Inflammatory macrophage treated with lipopolysaccharide for 4 hours (primary cell): ENCODE measurements at regions not wholly inside any gene's neighbourhood (a gene's known extent, or its start where the extent isn't known, plus 50 kb on each side); places are given as distances from the start of the nearest gene placed in this dataset.

ENCODE experiments used
- DNase-seq: peaks from one replicate; pipeline ENCODE4 v3.0.0-alpha.2; 2020

DNA sequence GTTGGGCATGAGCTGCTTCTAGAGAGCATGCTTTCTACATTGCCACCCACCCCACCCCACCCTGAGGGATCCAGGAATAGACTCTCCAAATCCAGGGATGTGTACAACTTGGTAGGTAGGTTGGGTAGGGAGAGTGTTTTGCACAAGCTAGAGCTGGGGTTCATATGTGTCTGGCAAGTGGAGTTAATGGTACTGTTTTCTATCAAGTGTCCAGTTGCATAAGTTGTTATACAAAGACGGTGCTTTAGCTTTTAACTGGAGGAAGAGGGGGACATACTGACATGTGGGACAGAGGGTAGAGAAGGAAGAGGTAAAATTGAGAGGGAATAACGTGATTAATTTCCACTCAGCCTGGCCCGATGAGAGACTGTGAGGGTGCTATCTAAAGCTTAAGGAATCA lies 51.0 kb upstream of the TNC start:
- DNase-seq: no peak

DNA sequence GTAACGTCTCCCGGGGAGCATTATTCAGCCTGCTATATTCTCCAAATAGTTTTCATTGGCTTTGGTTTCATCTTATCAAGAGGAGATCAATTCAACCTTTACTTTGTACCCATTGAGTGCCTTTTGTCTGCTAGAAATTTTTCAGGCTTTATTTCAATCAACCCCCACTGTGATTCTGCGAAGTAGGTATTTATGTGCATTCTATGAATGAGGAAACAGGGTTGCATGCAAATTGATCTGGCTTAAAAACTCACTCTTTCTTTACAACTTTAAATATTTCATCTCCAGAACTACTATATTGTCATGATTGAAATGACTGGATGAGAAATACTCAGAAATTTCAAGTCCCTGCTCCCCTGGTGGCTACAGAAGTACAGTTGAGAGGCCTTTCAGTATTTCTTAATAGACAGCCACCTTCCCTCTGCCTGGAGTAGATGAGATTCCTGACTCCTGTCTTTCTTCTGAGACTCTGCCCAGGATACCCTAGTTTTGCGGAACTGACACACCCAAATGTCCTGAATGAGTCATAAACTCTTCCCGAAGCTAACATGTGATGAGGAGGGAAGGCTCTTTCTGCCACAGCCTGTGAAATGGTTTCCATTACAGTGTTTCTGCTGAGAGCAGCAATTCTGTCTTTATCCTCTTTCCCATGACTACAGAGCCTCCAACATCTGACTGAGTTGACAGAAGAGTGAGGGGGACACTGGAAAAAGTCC lies 52.6 kb upstream of the TNC start:
- DNase-seq: no peak

DNA sequence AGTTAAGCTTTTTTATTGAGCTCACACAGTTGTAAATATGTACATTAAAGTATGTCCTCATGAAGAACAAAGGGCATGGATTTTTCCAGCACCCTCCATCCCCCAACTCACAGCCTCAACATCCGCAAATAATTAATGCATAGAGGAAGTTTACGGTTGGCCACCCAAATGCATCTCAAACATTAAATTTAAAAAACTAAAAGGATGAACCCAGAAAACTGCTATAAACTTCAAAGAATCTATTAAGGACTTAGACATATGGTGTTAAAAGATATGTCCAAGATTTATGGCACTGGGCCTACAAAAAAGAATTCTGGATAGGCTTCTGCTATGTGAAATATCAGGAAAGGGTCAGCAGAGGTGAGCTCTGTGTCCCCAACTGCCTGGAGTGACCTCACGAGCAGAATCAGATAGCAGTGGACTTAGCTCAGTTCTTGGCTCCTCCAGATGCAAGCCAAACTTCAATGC lies 54.0 kb upstream of the TNC start:
- DNase-seq: no peak

DNA sequence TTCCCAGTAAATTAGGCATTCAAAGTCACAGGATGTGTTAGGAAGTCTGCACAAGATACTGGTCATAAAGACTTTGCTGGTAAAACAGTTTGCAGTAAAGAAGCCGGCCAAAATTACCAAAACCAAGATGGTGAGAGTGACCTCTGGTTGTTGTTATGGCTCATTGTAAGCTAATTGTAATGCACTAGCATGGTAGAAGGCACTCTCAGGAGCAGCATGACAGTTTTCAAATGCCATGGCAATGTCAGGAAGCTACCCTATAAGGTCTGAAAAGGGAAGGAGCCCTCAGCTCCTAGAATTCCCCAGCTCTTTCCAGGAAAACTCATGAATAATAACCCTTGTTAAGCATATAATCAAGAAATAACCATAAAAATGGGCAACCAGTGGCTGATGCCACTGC lies 64.3 kb upstream of the TNC start:
- no peak for DNase-seq

DNA sequence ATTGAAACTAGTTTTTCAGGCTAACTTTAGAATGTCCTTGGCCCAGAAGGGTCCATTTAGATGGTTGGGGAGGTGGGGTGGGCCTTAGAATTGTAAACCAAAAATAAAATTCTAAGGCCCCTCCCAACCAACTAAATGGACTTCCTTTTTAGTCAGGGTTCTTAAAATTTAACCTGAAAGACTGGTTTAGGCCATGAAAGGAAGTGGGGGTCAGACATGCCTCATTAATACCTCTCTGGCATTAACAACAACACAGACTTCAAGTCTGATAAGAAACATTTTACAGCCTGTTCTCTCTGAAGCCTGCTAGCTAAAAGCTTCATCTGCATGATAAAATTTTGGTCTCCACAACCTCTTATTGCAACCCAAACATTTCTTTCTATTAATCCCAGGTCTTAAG lies 65.5 kb upstream of the TNC start:
- no peak for DNase-seq

DNA sequence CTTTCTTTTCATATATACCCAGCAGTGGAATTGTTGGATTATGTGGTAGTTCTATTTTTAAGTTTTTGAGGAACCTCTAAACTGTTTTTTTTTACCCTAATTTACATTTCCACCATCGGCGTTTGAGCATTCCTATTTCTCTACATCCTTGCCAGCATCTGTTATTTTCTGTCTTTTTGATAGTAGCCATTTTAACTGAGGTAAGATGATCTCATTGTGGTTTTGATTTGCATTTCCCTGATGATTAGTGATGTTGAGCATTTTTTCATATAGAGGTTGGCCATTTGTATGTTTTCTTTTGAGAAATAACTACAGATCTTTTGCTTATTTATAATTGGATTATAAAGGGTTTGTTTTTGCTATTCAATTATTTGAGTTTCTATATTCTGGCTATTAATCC lies 71.7 kb upstream of the TNC start:
- no peak for DNase-seq

DNA sequence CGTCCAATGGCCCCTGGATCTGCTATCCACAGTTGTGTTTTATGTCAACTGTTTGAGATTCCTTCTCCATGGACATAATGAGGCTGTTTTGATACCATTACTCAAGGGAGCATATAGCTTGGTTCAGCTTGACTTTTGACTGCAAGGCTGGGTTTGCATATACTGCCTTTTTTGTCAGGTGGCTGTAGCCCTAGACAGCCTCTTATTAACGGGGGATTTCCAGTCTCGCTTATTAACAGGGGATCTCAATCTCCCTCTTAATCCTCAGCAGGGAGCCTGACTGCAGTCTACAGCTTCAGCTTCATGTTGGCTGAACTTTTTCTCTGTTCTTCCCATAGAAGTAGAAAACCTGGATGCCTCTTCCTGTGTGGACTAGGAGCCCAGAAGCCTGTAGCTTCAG lies 73.7 kb upstream of the TNC start:
- no peak for DNase-seq

DNA sequence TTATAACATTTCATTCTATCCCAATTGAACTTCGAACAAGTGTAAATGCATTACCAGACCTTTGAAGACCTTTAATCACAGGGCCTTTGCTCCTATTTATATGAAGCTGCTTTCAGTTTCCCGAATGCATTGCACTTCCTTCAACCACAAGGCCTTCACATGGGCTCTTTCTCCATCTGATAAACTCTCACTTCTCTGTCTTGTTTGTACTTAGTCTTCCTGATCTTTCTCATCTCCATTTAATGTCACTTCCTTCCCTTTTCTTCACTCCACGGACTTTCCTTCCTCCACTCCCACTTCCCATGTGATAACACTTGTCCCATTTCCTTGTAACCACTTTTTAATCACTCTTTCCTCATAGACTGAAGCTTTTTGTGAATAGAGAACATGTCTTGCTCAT lies 74.3 kb upstream of the TNC start:
- peak; percentile 87 for DNase-seq

DNA sequence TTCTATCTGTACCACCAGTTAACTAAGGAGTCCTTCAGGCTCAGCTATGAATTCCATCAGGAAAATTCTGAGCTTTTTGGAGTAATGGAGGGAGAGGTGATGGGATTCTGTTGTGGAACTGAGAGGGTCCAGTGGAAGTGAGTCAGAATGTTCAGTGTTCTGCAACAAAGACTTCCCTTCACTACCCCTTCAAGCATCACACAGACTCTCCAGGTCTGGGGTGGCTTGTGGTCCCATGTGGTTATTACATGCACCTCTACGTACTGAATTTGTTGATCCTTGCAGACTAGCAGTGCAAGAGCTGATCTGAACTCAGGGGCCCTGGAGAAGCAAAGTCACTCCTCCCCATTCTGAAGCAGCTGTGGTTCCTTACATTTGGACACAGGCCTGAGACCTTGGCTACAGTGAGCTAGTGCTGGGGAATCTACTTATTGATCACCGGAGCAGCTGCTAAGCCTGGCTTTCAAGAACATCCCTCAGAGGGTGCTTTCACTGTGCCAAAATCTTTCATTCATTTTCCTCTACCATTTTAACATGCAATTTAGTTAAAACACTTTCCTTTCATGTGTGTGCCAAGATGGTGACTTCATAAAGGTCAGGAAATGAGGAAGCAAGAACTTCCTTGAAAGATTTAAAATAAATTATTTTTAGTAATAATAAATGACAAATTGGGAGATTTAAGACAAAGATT lies 75.0 kb upstream of the TNC start:
- peak; percentile 25 for DNase-seq

DNA sequence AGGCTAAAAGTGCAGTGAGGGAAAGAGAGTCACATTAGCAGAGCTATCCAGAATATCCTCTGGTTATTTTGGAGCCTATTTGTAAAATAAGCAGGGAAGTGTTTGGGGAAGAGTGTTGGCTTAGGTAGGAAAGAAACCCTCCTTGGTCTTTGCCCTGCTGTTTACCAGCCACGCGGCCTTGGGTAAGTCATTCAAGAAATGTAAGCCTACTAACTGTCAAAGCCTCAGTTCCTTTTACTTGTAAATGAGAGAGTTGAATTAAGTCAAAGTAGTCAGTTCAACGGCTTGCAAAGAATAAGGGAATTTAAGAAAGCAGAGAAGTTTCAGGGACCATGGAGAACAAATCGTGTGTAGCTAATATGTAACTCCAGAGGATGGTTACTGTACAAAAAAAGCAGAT lies 75.8 kb upstream of the TNC start:
- DNase-seq: no peak

DNA sequence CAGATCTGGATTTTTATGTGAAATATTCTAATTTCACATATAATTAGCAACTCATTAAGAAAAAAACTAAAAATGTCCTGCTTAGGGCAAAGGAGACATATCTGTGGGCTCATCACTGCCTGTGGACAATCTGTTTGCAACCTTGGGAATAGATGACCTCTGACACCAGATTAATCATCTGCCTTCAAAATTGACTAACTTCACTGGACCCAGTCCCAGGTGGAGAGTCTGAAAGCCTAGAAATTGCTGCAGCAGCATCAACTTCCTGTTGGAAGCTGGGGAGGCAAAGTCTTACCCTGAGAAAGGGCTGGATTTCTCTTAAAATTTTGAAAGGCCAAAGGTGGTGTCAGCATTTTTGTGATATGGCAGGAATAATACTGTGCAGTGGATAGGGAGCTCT lies 76.3 kb upstream of the TNC start:
- no peak for DNase-seq

DNA sequence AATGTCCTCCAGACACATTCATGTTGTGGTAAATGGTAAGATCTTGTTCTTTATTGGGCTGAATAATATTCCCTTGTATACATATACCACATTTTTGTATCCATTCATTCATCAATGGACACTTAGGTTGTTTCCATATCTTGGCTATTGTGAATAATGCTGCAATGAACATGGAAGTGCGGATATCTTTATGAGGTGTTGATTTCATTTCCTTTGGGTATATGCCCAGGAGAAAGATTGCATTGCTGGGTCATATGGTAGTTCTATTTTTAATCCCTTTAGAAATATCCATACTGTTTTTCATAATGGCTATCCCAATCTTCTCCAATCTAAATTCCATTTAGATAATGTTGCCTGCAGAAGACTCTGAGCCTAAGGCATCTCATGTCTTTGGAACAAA lies 78.0 kb upstream of the TNC start:
- DNase-seq: no peak

DNA sequence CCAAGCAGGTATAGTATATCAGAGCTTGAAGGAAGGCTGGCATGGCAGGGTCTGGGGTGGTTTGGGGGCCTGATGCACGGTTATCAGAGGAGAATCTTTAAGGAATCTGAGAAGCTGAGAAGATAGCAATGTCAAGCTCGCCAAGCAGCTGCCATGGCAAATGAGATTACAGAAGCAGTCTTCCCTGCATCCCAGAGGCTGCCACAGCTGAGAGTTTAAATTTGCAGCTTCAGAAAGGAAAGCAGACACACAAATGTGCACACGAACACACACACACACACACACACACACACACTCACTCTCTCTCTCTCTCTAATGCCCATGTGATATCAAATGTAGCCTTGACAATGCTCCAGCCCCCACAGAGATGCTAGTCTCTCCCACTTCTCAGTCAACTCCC lies 79.0 kb upstream of the TNC start:
- no peak for DNase-seq

DNA sequence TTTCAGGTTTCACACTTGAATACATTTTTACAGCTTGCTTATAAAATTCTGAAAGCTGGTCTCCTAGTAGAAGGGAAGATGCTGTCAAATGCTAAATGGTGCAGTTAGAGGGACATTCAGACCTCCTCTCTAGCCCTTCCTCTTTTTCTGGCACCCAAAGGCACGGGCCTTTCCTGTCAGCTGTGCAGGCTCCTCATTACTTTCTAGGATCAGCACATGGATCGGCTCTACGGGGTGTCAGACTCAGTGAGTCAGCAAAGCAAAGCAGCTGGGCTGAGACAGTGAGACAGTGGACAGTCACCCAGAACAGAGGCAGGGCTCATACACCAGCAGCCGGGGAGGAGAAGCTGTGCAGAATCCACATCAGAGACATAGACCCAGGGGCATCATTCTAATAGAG lies 80.0 kb upstream of the TNC start:
- DNase-seq: peak; percentile 22

DNA sequence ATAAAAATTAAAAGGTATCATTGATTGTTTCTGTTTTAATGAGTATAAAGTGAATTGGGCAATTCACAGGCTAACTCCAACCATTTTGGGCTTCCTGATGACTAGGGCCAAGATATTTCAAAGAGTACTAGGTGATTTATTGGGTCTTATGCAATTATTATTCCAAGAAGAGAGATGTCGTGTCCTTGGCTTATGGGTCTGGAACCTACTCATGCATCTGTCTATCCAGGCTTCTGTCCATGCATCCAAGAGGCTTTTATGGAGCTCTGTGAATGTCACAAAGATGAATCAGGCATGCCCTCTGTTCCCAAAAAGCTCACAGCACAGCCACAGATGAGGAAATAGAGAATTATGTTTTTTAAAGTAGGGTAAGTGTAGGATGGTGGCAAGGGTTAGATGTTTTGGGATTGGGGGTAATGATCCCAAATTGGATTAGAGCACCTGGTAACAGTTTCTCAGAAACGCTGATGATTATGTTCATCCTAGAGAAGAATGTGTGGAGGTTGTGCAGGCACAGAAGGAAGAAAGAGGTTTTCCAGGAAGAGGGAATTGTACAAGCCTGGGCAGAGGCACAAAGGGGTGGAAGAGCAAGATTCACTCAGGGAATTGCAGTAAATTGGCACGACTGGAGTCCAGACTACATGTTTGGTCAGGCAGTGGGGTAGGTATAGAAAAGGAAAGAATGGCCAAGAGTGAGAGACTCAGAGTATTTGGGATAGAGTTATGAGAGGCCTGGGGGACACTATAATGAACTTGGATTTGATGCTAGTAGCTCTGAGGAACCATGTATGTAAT lies 83.0 kb upstream of the TNC start:
- no peak for DNase-seq

DNA sequence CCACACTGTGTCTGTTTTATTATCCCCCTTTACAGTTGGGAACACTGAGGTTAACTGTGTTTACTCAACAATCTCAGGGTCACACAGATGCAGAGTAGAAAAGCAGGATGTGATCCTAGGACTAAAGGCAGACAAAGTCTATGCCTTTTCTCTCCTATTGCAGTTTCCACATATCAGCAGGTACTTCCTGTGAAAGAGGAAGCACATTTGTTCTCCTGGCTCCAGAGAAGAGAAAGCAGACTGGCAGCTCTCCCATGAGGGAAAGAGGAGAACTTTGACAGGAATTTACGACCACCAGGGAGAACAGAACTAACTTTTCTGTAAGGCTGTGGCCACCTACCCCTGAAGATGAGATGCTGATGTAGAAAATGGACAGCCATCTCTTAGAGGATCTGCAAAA lies 84.2 kb upstream of the TNC start:
- no peak for DNase-seq

DNA sequence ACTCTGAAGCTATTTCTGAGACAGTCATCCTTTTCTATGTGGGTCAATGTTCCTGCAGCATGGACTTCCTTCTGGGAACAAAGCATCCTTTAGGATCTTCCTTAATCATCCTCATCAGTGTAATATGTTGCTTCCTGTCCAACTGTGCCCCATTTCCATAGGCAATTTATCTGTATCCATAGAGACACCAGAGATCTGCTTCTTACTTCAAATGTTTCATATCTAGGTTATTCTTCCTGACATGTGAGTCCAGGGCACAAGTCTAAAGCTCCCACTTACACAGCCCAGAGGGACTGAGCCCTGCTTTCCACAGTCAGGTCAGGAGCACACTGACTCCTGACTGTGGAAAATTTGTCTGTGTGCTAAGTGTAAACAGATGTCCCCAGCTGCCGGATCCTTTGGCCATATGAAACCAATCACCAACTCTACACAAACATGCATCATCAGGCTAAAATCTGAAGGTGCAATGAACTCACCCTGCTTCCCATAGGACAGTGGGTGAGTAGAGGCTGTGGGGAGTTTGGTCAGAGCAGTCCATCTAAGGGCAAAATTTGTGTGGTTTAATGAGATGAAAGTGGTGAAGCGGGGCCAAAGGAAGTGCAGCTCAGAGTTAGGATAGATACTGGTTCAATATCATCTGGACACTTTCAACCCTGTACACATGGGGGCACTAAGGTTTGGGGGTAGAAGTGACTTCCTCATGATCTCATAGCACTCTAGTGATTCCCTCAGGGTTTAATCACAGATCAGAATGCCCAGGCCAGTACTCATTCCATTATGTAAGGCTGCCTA lies 85.2 kb upstream of the TNC start:
- no peak for DNase-seq

DNA sequence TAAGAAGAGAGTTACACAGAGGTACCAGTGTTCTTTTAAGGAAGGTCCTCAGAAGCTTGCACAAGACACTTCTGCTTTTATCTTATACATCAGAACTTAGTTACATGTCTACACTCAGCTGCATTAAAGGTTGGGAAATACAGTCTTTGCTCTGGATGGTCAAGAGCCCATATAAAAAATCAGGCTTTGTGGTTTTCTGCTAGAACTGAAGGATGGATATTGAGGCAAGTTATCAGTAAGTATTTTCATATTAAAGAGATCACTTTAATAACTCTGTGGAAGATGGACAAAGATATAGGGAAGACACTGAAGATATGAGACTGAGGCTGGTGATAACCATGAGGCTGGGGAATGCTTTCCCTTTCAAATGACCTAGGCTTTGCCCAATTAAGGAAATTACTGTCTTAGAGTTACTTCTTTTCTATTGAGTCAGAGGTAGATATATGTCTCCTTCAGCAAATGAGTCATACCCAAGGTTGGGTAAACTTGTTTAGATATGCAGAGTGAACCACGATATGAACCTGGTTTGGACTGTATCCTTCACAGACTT lies 87.0 kb upstream of the TNC start:
- peak; percentile 73 for DNase-seq

DNA sequence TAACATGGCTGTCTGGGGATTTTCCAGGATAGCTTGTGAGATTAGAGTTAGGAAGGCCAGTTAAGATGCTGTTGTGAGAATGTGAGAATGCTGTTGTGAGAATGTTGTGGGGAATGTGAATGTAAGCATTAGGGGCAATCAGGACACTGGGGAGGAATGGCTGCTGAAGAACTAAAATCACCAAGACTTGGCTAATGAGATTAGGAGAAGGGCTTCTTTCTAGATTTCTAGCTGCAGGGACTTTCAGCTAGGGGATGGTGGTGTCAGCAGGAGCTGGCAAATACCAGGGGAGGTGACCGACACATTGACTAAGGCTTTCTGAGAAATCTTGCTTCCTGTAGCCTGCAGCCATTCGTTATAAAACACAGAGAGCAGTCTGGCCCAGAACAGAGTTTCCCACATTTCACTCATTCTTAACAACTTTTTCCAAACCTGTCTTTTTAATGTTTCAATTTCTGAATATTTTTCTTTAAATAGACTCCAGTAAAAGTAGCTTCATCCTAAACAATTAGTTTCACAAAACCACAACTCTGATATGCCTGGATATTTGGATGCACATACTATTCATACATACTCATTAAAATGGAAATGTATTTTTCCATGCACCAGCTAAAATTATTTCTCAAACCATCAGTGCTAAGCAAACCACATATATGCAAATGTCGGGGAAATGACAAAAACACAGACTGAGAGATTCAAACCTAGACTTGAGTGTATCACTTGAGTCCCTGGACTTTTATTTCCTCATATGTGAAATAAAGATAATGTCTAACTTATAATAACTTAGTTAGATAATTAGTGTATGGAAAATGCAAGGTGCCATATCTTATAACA lies 89.3 kb upstream of the TNC start:
- no peak for DNase-seq

DNA sequence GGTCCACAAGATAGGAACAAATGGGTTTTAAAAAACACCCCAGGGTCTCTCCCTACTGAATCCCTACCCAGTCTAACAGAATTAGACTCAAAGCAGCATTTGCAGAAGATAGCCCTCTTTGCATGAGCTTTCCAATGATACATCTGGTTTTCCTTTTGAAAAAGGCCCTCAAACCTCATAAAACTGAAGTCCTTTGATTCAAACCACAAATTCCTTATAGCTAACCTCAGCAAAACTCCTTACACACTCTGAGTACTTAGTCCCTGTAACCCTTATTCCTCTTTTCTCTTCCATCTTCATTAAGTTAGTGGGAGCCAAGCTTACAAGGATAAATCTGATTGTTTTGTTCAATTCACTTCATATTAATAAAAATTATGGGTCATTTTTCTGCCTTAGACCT lies 90.5 kb upstream of the TNC start:
- no peak for DNase-seq

DNA sequence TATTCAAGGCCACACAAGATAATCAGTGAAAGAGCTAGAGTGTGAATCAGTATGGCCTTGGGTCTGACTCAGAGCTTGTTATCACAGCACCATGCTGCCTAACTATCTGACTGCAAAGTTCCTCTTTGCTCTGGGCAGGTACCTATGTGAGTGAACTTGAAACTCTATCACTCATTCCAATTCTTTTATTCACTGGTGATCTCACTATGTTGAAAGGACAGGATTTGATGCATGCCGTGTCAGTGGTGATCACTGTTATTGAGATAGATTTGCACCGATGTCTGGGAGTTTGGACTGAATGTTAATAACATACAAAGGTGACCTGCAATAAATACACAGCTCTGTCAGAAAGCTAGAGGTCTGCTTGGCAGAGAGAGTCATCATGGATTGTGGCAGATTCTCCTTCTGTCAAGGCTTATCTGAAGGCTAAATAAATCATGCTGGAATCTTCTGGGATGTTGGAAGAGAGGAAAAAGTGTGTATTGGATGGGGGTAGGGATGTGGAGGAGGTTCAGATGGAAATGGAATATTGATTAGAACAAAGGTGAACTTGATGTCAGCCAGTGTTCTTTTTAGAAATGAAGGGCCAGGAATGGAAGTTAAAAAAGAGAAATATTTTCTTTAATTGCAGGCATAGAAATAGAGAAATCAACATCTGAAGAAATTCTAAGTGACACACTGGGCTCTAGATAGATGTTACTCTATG lies 91.8 kb upstream of the TNC start:
- no peak for DNase-seq
